Caco-2 (cell line): ENCODE measurements at regions not wholly inside any gene's neighbourhood (a gene's known extent, or its start where the extent isn't known, plus 50 kb on each side); places are given as distances from the start of the nearest gene placed in this dataset.

Experiments
- BruUV-seq: library from RNA; stranded (reverse); fragments of 400-500 nt; replicated peaks from 2 replicates; lab custom pipeline; 2021; lab: Mats Ljungman, UMichigan
- CTCF ChIA-PET: fragments of 300-600 bp; sonication (Branson Sonifier 250); formaldehyde crosslinking; loops from one replicate; lab custom pipeline; 2022; ENCODE audit warnings: antibody characterized with exemption; lab: Charles Lee
- POLR2A ChIA-PET: fragments of 300-600 bp; sonication (Branson Sonifier 250); formaldehyde crosslinking; loops from one replicate; lab custom pipeline; 2022; ENCODE audit warnings: antibody characterized with exemption; lab: Charles Lee
- DNase-seq, 2 experiments: peaks; one replicate each; pipeline versions ENCODE4 v3.0.0 to v3.0.0-alpha.2; 2020 to 2022
- H3K27me3 ChIP-seq: replicated peaks from 2 replicates; pipeline ENCODE4 v1.6.0; 2011; ENCODE audit warnings: low read length; ENCODE audit not compliant: control insufficient read depth, insufficient read depth
- H3K36me3 ChIP-seq: 2 replicates; pipeline ENCODE4 v1.5.1; 2011; ENCODE audit warnings: low read length; ENCODE audit not compliant: control insufficient read depth, insufficient read depth
- H3K4me1 ChIP-seq: fragments of 250-450 bp; sonication (Bioruptor Pico); 2 replicates; pipeline ENCODE4 v1.5.1; 2020; ENCODE audit warnings: mild to moderate bottlenecking
- H3K4me3 ChIP-seq: 2 replicates; pipeline ENCODE4 v1.5.1; 2011; ENCODE audit warnings: low read depth, mild to moderate bottlenecking, control low read depth, low read length
- H3K9me3 ChIP-seq: fragments of 250-450 bp; sonication (Bioruptor Pico); 2 replicates; pipeline ENCODE4 v1.5.1; 2020; ENCODE audit warnings: mild to moderate bottlenecking, moderate library complexity
- H3K27ac Mint-ChIP-seq: one replicate; pipeline ENCODE4 v1.8.0; 2022; ENCODE audit warnings: mixed read lengths; ENCODE audit not compliant: unreplicated experiment
- H3K27me3 Mint-ChIP-seq: one replicate; pipeline ENCODE4 v1.8.0; 2022; ENCODE audit warnings: mixed read lengths; ENCODE audit not compliant: insufficient read depth, unreplicated experiment
- H3K36me3 Mint-ChIP-seq: one replicate; pipeline ENCODE4 v1.8.0; 2022; ENCODE audit warnings: mild to moderate bottlenecking, mixed read lengths; ENCODE audit not compliant: insufficient read depth, unreplicated experiment
- H3K4me1 Mint-ChIP-seq: one replicate; pipeline ENCODE4 v1.8.0; 2022; ENCODE audit warnings: low read depth, mixed read lengths; ENCODE audit not compliant: unreplicated experiment
- H3K4me3 Mint-ChIP-seq: one replicate; pipeline ENCODE4 v1.8.0; 2022; ENCODE audit warnings: mild to moderate bottlenecking, moderate library complexity, mixed read lengths; ENCODE audit not compliant: unreplicated experiment
- H3K9me3 Mint-ChIP-seq: one replicate; pipeline ENCODE4 v1.8.0; 2022; ENCODE audit warnings: mixed read lengths; ENCODE audit not compliant: unreplicated experiment
- intact Hi-C: fragments of 100-400 bp; cut with micrococcal nuclease; formaldehyde crosslinking; loops from one replicate; pipeline ENCODE4 v1.10.0; 2022; ENCODE audit not compliant: unreplicated experiment
- TF ChIP-seq, protein P1 (sequence below), 2 experiments: fragments of 200-600 bp in 1 of 2; IDR thresholded peaks; 1 replicate in 1 of 2; 2 replicates in 1 of 2; pipeline versions ENCODE4 v1.5.1 to v1.8.0; 2011 to 2022; ENCODE audit warnings: antibody characterized with exemption in 1 of 2, control low read depth in 1 of 2, inconsistent platforms in 1 of 2, low read depth in 1 of 2, low read length in 1 of 2, mild to moderate bottlenecking in 1 of 2, moderate library complexity in 1 of 2; ENCODE audit not compliant: insufficient read depth in 1 of 2, severe bottlenecking in 1 of 2, unreplicated experiment in 1 of 2

DNA sequence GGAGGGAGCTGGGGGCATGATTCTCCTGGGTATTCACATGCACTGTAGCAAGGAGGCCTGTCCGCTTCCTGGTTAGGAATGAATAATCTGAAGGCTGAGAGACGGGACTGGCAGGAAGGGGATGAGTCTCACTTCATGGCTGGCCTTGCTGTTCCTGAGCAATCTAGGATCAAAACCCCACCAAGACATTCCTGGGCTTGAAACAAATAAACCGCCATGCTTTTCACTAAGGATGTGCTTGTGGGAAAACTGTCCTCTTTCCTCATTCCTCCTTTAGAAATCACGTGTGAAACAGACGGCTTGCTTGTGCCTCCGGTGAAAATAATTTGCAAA, 132.8 kb downstream of the MACROH2A1 start:
- TF ChIP-seq, protein P1, sequence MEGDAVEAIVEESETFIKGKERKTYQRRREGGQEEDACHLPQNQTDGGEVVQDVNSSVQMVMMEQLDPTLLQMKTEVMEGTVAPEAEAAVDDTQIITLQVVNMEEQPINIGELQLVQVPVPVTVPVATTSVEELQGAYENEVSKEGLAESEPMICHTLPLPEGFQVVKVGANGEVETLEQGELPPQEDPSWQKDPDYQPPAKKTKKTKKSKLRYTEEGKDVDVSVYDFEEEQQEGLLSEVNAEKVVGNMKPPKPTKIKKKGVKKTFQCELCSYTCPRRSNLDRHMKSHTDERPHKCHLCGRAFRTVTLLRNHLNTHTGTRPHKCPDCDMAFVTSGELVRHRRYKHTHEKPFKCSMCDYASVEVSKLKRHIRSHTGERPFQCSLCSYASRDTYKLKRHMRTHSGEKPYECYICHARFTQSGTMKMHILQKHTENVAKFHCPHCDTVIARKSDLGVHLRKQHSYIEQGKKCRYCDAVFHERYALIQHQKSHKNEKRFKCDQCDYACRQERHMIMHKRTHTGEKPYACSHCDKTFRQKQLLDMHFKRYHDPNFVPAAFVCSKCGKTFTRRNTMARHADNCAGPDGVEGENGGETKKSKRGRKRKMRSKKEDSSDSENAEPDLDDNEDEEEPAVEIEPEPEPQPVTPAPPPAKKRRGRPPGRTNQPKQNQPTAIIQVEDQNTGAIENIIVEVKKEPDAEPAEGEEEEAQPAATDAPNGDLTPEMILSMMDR (IDR thresholded peaks at IDR 0.05; ENCODE audit: insufficient read depth in 1 of 2, low read depth in 1 of 2, low read length in 1 of 2, severe bottlenecking in 1 of 2, unreplicated experiment in 1 of 2): no peak

GRCh38 chr5:135265497-135266302, 133.3 kb downstream of the MACROH2A1 start:
- no peaks in the 10 kb centered on the region for H3K9me3 Mint-ChIP-seq
- no peaks in the 10 kb centered on the region for H3K36me3 ChIP-seq
- H3K27me3 ChIP-seq: no peaks in the 10 kb centered on the region
- H3K4me1 Mint-ChIP-seq: peaks cover 39% of the 10 kb centered on the region
- TF ChIP-seq, protein P1 (IDR thresholded peaks at IDR 0.05; ENCODE audit: insufficient read depth in 1 of 2, low read depth in 1 of 2, low read length in 1 of 2, severe bottlenecking in 1 of 2, unreplicated experiment in 1 of 2): no peak
- intact Hi-C loops: no loop called here
- no peak overlapping the region for H3K4me3 ChIP-seq
- no peak for DNase-seq
- peaks cover 5% of the 10 kb centered on the region for H3K36me3 Mint-ChIP-seq
- peak overlapping the region; percentile 46 for H3K4me3 Mint-ChIP-seq
- 0 out of 2 replicates have a peak, but pooled peaks cover 2% of the 10 kb centered on the region for H3K9me3 ChIP-seq
- ChIA-PET POLR2A (interaction anchor here (0.8 kb wide), 1 partner anchor 361 kb away, joined by 3 read pairs; the partner anchor contains the start of gene PCBD2), CTCF (no interaction called here)
- peak overlapping the region; percentile 56 for H3K27ac Mint-ChIP-seq
- BruUV-seq: no TSS peak
- peaks cover 44% of the 10 kb centered on the region for H3K4me1 ChIP-seq
- no peaks in the 10 kb centered on the region for H3K27me3 Mint-ChIP-seq

More for the DNA sequence above, 132.8 kb downstream of the MACROH2A1 start:
- BruUV-seq: no TSS peak
- POLR2A ChIA-PET: no interaction called here
- no peaks in the 10 kb centered on the region for H3K9me3 Mint-ChIP-seq
- H3K4me1 ChIP-seq: peaks cover 45% of the 10 kb centered on the region
- H3K36me3 ChIP-seq: no peaks in the 10 kb centered on the region
- peak overlapping the region; percentile 56 for H3K27ac Mint-ChIP-seq
- CTCF ChIA-PET: no interaction called here
- H3K4me3 Mint-ChIP-seq: no peak overlapping the region
- H3K4me3 ChIP-seq: no peak overlapping the region
- H3K9me3 ChIP-seq: 0 out of 2 replicates have a peak, but pooled peaks cover 2% of the 10 kb centered on the region
- intact Hi-C loops: no loop called here
- no peaks in the 10 kb centered on the region for H3K27me3 Mint-ChIP-seq
- H3K4me1 Mint-ChIP-seq: peaks cover 39% of the 10 kb centered on the region
- no peak for DNase-seq
- H3K36me3 Mint-ChIP-seq: peaks cover 5% of the 10 kb centered on the region
- no peaks in the 10 kb centered on the region for H3K27me3 ChIP-seq

- Histone ChIP-seq H3K4me1 (peaks cover 41% of the 10 kb centered on the region), H3K4me3 (no peak overlapping the region), H3K27me3 (no peaks in the 10 kb centered on the region), H3K36me3 (no peaks in the 10 kb centered on the region), H3K9me3 (0 out of 2 replicates have a peak, but pooled peaks cover 2% of the 10 kb centered on the region)
- intact Hi-C loops: no loop called here
- ChIA-PET POLR2A (interaction anchor here (0.7 to 0.8 kb wide), 2 partner anchors 18 to 360 kb away, joined by 3 read pairs; partner anchors contain the start of gene PCBD2), CTCF (interaction anchor here (1.0 kb wide), 1 partner anchor 230 kb away, joined by 3 read pairs; no protein-coding TSS in a partner anchor)
- DNase-seq: peak in 1 of 2 experiments; percentile 32
- peak overlapping the region; percentile 46 for H3K4me3 Mint-ChIP-seq
- H3K27ac Mint-ChIP-seq: peak overlapping the region; percentile 56
- BruUV-seq: no TSS peak
- H3K36me3 Mint-ChIP-seq: peaks cover 5% of the 10 kb centered on the region
- H3K27me3 Mint-ChIP-seq: no peaks in the 10 kb centered on the region
- TF ChIP-seq, protein P1 (IDR thresholded peaks at IDR 0.05; ENCODE audit: insufficient read depth in 1 of 2, low read depth in 1 of 2, low read length in 1 of 2, severe bottlenecking in 1 of 2, unreplicated experiment in 1 of 2): no peak
- peaks cover 39% of the 10 kb centered on the region for H3K4me1 Mint-ChIP-seq
- H3K9me3 Mint-ChIP-seq: peaks cover 3% of the 10 kb centered on the region
Measured at GRCh38 chr5:135264451-135265440, 134.3 kb downstream of the MACROH2A1 start.
